OCI-LY7 (cell line): ENCODE measurements at regions not wholly inside any gene's neighbourhood (a gene's known extent, or its start where the extent isn't known, plus 50 kb on each side); places are given as distances from the start of the nearest gene placed in this dataset.

Experiments used
- CTCF ChIP-seq: fragments of 200-600 bp; sonication (generic); conservative IDR thresholded peaks from 2 replicates; pipeline ENCODE4 v1.5.1; 2014; ENCODE audit warnings: mild to moderate bottlenecking, antibody characterized with exemption, low read length, moderate library complexity, mixed read lengths
- EZH2phosphoT487 ChIP-seq: fragments of 200-600 bp; sonication (generic); IDR thresholded peaks from 2 replicates; pipeline ENCODE4 v1.6.1; 2018; ENCODE audit warnings: low read depth, borderline replicate concordance, mild to moderate bottlenecking, mixed run types, antibody characterized with exemption, low read length, moderate library complexity, mixed read lengths

- TF ChIP-seq EZH2phosphoT487 = no peak
- no peak for TF ChIP-seq CTCF
Measured at GRCh38 chr17:70995997-70996396, 826.7 kb downstream of the KCNJ2 start.
